22Rv1 (cell line): ENCODE measurements at regions not wholly inside any gene's neighbourhood (a gene's known extent, or its start where the extent isn't known, plus 50 kb on each side); places are given as distances from the start of the nearest gene placed in this dataset.

ENCODE experiments used
- H3K27ac ChIP-seq: fragments of 450-650 bp; 2 replicates; pipeline ENCODE4 v1.5.1; 2017
- CTCF ChIP-seq: fragments of 450-650 bp; IDR thresholded peaks from 2 replicates; pipeline ENCODE4 v1.5.1; 2017; ENCODE audit warnings: mild to moderate bottlenecking
- ZFX ChIP-seq: fragments of 450-650 bp; IDR thresholded peaks from 2 replicates; pipeline ENCODE4 v1.6.1; 2017; ENCODE audit warnings: antibody characterized with exemption, borderline replicate concordance

GRCh38 chr1:184813528-184814089 lies 59.0 kb upstream of the EDEM3 start:
- no peak for TF ChIP-seq ZFX
- no peak for TF ChIP-seq CTCF
- no peak overlapping the region for H3K27ac ChIP-seq

- H3K27ac ChIP-seq, result no peak overlapping the region
- no peak for TF ChIP-seq CTCF
- TF ChIP-seq ZFX, result no peak
Observed at GRCh38 chr1:184811439-184812111, 56.9 kb upstream of the EDEM3 start.

- H3K27ac ChIP-seq, result no peak overlapping the region
- TF ChIP-seq ZFX (no peak), CTCF (no peak)
Observed at GRCh38 chr1:184810735-184811343, 56.2 kb upstream of the EDEM3 start.

GRCh38 chr1:184806296-184806721 lies 51.7 kb upstream of the EDEM3 start:
- no peak for TF ChIP-seq ZFX
- no peak for TF ChIP-seq CTCF
- H3K27ac ChIP-seq, result no peak overlapping the region

GRCh38 chr1:184805667-184806295 lies 51.1 kb upstream of the EDEM3 start:
- no peak overlapping the region for H3K27ac ChIP-seq
- peak; percentile 97 for TF ChIP-seq CTCF
- no peak for TF ChIP-seq ZFX
